GM19452 (cell line): ENCODE measurements at regions not wholly inside any gene's neighbourhood (a gene's known extent, or its start where the extent isn't known, plus 50 kb on each side); places are given as distances from the start of the nearest gene placed in this dataset.

Experiments
- ATAC-seq: cut with Tn5 transposase; IDR thresholded peaks from one replicate; pipeline ENCODE4 v1.9.1; 2021; ENCODE audit not compliant: unreplicated experiment

GRCh38 chr13:111513766-111514609, 193.5 kb downstream of the TEX29 start:
- ATAC-seq, result no peak

GRCh38 chr13:111514610-111515306, 194.3 kb downstream of the TEX29 start:
- no peak for ATAC-seq

GRCh38 chr13:111515307-111515617, 194.8 kb downstream of the TEX29 start:
- ATAC-seq, result no peak

- ATAC-seq, result no peak
Observed at GRCh38 chr13:111515635-111516034, 195.2 kb downstream of the TEX29 start.

- no peak for ATAC-seq
Observed at GRCh38 chr13:111516712-111517640, 196.5 kb downstream of the TEX29 start.

- ATAC-seq, result no peak
Observed at GRCh38 chr13:111517641-111518010, 197.2 kb downstream of the TEX29 start.

- no peak for ATAC-seq
Observed at GRCh38 chr13:111518161-111518792, 197.8 kb downstream of the TEX29 start.

GRCh38 chr13:111519041-111519440, 198.6 kb downstream of the TEX29 start:
- ATAC-seq, result no peak

- ATAC-seq, result no peak
Observed at GRCh38 chr13:111519490-111520170, 199.2 kb downstream of the TEX29 start.

GRCh38 chr13:111521030-111521429, 200.6 kb downstream of the TEX29 start:
- no peak for ATAC-seq

- ATAC-seq, result no peak
Observed at GRCh38 chr13:111521691-111522229, 201.3 kb downstream of the TEX29 start.

- no peak for ATAC-seq
Observed at GRCh38 chr13:111525320-111526118, 205.1 kb downstream of the TEX29 start.

- no peak for ATAC-seq
Observed at GRCh38 chr13:111526922-111527321, 206.5 kb downstream of the TEX29 start.

- no peak for ATAC-seq
Observed at GRCh38 chr13:111527614-111528229, 207.3 kb downstream of the TEX29 start.

- ATAC-seq, result no peak
Observed at GRCh38 chr13:111528513-111528912, 208.1 kb downstream of the TEX29 start.

- no peak for ATAC-seq
Observed at GRCh38 chr13:111530137-111530870, 209.9 kb downstream of the TEX29 start.

GRCh38 chr13:111531505-111531904, 211.1 kb downstream of the TEX29 start:
- no peak for ATAC-seq

- no peak for ATAC-seq
Observed at GRCh38 chr13:111532111-111532510, 211.7 kb downstream of the TEX29 start.
